Right atrium auricular region (tissue), 2 donors: ENCODE measurements at regions not wholly inside any gene's neighbourhood (a gene's known extent, or its start where the extent isn't known, plus 50 kb on each side); places are given as distances from the start of the nearest gene placed in this dataset.

Source experiments
- DNase-seq: peaks from one replicate; pipeline ENCODE4 v3.0.0-alpha.2; 2019; ENCODE audit warnings: low spot score
- H3K27ac ChIP-seq, 2 donors: fragments of 200-600 bp; sonication (generic); 1 replicate in 1 of 2; 2 replicates in 1 of 2; pipeline ENCODE4 v1.5.1; 2016 to 2019
- H3K27me3 ChIP-seq, 2 donors: fragments of 200-600 bp; sonication (generic); one replicate each; pipeline versions ENCODE4 v1.5.1 to v1.6.0; 2017 to 2019
- H3K36me3 ChIP-seq: fragments of 200-600 bp; sonication (generic); one replicate; pipeline ENCODE4 v1.5.1; 2016
- H3K4me1 ChIP-seq, 2 donors: fragments of 200-600 bp; sonication (generic); one replicate each; pipeline versions ENCODE4 v1.5.1 to v1.6.0; 2017 to 2019
- H3K4me3 ChIP-seq, 2 donors: fragments of 200-600 bp; sonication (generic); 1 replicate in 1 of 2; 2 replicates in 1 of 2; pipeline ENCODE4 v1.5.1; 2017 to 2019; ENCODE audit warnings: mild to moderate bottlenecking in 1 of 2, moderate library complexity in 1 of 2
- H3K9me3 ChIP-seq, 2 donors: fragments of 200-600 bp; sonication (generic); one replicate each; pipeline ENCODE4 v1.5.1; 2019
- CTCF ChIP-seq, 2 donors: fragments of 200-600 bp; sonication (generic); IDR thresholded peaks; one replicate each; pipeline ENCODE4 v1.5.1; 2019; ENCODE audit warnings: antibody characterized with exemption in 2 of 2

DNA sequence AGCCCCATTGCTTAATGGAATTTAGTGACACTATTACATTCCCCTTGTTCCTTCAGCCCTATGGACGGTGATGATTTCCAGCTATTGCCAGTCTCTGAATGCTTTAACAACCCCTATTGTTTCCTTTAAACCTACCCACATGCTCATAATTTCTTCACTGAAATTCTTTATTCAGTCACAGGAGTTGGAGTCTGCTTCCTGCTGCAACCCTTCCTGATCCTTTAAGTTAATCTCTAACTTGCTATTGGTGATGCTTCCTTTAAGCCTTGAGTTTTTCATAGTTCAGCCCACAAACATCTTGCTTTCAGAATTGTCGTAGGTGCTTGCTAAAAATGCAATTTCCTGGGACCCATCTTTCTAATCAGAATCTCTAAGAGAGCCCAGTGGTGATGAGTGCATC, 66.3 kb upstream of the TNFAIP3 start:
- H3K27me3 ChIP-seq = no peaks in the 10 kb centered on the region
- no peaks in the 10 kb centered on the region for H3K36me3 ChIP-seq
- H3K27ac ChIP-seq = no peak overlapping the region
- DNase-seq = no peak
- no peaks in the 10 kb centered on the region for H3K9me3 ChIP-seq
- peaks cover 0 to 11% of the 10 kb centered on the region in 2 donors for H3K4me1 ChIP-seq
- no peak overlapping the region for H3K4me3 ChIP-seq
- TF ChIP-seq CTCF (IDR thresholded peaks at IDR 0.05) = no peak

GRCh38 chr6:137801352-137802114, 65.5 kb upstream of the TNFAIP3 start:
- Histone ChIP-seq H3K27me3 (no peaks in the 10 kb centered on the region), H3K4me3 (no peak overlapping the region), H3K9me3 (no peaks in the 10 kb centered on the region), H3K4me1 (peaks cover 0 to 11% of the 10 kb centered on the region in 2 donors), H3K36me3 (no peaks in the 10 kb centered on the region), H3K27ac (no peak overlapping the region)
- no peak for TF ChIP-seq CTCF (IDR thresholded peaks at IDR 0.05)
- no peak for DNase-seq

GRCh38 chr6:137802408-137803182, 64.5 kb upstream of the TNFAIP3 start:
- Histone ChIP-seq H3K4me3 (no peak overlapping the region), H3K4me1 (peaks cover 0 to 11% of the 10 kb centered on the region in 2 donors), H3K27me3 (no peaks in the 10 kb centered on the region), H3K36me3 (no peaks in the 10 kb centered on the region), H3K27ac (no peak overlapping the region), H3K9me3 (no peaks in the 10 kb centered on the region)
- DNase-seq = no peak
- TF ChIP-seq CTCF (IDR thresholded peaks at IDR 0.05) = no peak

GRCh38 chr6:137804637-137805036, 62.4 kb upstream of the TNFAIP3 start:
- peak overlapping the region; percentile 14 to 24 for H3K27ac ChIP-seq
- no peaks in the 10 kb centered on the region for H3K36me3 ChIP-seq
- DNase-seq = no peak
- H3K4me1 ChIP-seq = peaks cover 0 to 11% of the 10 kb centered on the region in 2 donors
- no peaks in the 10 kb centered on the region for H3K27me3 ChIP-seq
- no peak for TF ChIP-seq CTCF (IDR thresholded peaks at IDR 0.05)
- no peaks in the 10 kb centered on the region for H3K9me3 ChIP-seq
- H3K4me3 ChIP-seq = no peak overlapping the region

DNA sequence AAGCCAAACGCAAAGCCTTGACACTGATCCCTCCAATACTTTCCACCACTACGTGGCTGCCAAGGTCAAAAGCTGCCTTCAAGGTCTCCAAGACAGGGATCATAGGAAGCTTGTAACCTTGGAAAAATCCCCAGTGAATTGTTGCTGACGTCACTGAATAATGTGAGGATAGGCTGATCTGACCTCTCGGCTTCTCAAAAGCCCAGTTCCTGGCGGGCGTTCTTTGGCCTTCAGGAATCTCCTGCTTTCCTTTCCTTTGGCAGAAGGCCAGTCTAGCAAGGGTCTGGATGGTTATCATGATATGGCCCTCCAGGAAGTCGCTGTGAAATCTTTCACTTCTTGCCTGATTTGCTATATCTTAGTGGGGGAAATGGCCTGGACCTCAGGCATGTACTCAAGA, 61.4 kb upstream of the TNFAIP3 start:
- no peak for DNase-seq
- no peaks in the 10 kb centered on the region for H3K27me3 ChIP-seq
- H3K4me1 ChIP-seq = peaks cover 0 to 11% of the 10 kb centered on the region in 2 donors
- TF ChIP-seq CTCF (IDR thresholded peaks at IDR 0.05) = no peak
- H3K4me3 ChIP-seq = no peak overlapping the region
- no peaks in the 10 kb centered on the region for H3K9me3 ChIP-seq
- H3K27ac ChIP-seq = peak overlapping the region in 1 of 2 donors; percentile 14
- H3K36me3 ChIP-seq = no peaks in the 10 kb centered on the region
